Type B pancreatic cell (in vitro differentiated cells): ENCODE measurements at regions not wholly inside any gene's neighbourhood (a gene's known extent, or its start where the extent isn't known, plus 50 kb on each side); places are given as distances from the start of the nearest gene placed in this dataset.

Source experiments
- DNase-seq: peaks from one replicate; pipeline ENCODE4 v3.0.0; 2021; ENCODE audit warnings: mixed read lengths; ENCODE audit not compliant: unreplicated experiment; ENCODE audit errors: extremely low spot score
- H3K27ac Mint-ChIP-seq: 2 replicates; pipeline ENCODE4 v1.8.0; 2021; ENCODE audit warnings: mild to moderate bottlenecking, mixed read lengths
- H3K27me3 Mint-ChIP-seq: 2 replicates; pipeline ENCODE4 v1.8.0; 2021; ENCODE audit warnings: mixed read lengths
- H3K36me3 Mint-ChIP-seq: 2 replicates; pipeline ENCODE4 v1.8.0; 2021; ENCODE audit warnings: mixed read lengths
- H3K4me1 Mint-ChIP-seq: one replicate; pipeline ENCODE4 v1.8.0; 2021; ENCODE audit warnings: mixed read lengths; ENCODE audit not compliant: unreplicated experiment
- H3K4me3 Mint-ChIP-seq: 2 replicates; pipeline ENCODE4 v1.8.0; 2021; ENCODE audit warnings: mild to moderate bottlenecking, mixed read lengths
- H3K9me3 Mint-ChIP-seq: 2 replicates; pipeline ENCODE4 v1.8.0; 2021; ENCODE audit warnings: mixed read lengths
- TF ChIP-seq, protein P1 (sequence below): fragments of 200-600 bp; sonication (generic); conservative IDR thresholded peaks from 2 replicates; pipeline ENCODE4 v1.5.0; 2021; ENCODE audit warnings: antibody characterized with exemption, mild to moderate bottlenecking

DNA sequence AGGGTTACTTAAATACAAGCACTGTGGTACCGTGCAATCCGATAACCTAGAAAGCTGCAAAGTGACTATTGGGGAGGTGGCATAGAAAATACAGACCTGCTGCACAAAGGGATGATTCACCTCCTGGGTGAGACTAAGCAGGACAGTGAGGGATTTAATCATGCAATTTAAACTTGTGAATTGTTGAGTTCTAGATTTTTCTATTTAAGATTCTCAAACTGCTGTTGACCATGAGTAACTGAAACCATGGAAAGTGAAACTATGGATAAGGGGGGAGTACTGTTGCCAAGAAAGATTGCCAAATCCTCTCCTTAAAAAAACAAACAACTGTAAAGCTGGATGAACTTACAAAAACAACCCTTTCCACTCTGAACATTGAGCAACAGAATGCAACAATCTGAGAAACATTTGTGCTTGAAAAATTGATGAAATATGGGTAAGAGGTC lies 61.5 kb upstream of the NUDT12 start:
- no peaks in the 10 kb centered on the region for H3K27me3 Mint-ChIP-seq
- no peaks in the 10 kb centered on the region for H3K9me3 Mint-ChIP-seq
- H3K36me3 Mint-ChIP-seq: no peaks in the 10 kb centered on the region
- TF ChIP-seq, protein P1, sequence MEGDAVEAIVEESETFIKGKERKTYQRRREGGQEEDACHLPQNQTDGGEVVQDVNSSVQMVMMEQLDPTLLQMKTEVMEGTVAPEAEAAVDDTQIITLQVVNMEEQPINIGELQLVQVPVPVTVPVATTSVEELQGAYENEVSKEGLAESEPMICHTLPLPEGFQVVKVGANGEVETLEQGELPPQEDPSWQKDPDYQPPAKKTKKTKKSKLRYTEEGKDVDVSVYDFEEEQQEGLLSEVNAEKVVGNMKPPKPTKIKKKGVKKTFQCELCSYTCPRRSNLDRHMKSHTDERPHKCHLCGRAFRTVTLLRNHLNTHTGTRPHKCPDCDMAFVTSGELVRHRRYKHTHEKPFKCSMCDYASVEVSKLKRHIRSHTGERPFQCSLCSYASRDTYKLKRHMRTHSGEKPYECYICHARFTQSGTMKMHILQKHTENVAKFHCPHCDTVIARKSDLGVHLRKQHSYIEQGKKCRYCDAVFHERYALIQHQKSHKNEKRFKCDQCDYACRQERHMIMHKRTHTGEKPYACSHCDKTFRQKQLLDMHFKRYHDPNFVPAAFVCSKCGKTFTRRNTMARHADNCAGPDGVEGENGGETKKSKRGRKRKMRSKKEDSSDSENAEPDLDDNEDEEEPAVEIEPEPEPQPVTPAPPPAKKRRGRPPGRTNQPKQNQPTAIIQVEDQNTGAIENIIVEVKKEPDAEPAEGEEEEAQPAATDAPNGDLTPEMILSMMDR: no peak
- H3K4me1 Mint-ChIP-seq: no peaks in the 10 kb centered on the region
- DNase-seq: no peak
- no peak overlapping the region for H3K27ac Mint-ChIP-seq
- H3K4me3 Mint-ChIP-seq: no peak overlapping the region

DNA sequence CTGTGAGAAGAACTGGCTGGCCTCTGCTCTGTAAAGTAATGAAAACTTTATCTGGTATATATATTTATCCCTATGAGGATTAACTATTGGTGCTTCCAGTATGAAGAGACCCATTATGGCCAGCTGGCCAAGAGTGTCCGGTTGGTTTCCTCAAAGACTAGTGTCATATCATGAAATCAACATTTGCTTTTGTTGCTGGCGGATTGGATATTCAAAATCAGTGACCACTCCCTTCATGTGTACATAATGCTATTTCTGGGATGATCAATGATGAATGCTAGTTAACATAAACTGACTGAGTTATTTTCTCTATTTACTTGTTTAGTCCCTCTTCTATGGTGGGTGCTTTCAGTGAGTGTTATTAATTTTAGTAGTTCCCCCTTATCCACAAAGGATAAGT lies 60.8 kb upstream of the NUDT12 start:
- Mint-ChIP-seq H3K4me3 (no peak overlapping the region), H3K9me3 (no peaks in the 10 kb centered on the region), H3K27ac (no peak overlapping the region), H3K4me1 (no peaks in the 10 kb centered on the region), H3K27me3 (no peaks in the 10 kb centered on the region), H3K36me3 (no peaks in the 10 kb centered on the region)
- TF ChIP-seq, protein P1: no peak
- no peak for DNase-seq

DNA sequence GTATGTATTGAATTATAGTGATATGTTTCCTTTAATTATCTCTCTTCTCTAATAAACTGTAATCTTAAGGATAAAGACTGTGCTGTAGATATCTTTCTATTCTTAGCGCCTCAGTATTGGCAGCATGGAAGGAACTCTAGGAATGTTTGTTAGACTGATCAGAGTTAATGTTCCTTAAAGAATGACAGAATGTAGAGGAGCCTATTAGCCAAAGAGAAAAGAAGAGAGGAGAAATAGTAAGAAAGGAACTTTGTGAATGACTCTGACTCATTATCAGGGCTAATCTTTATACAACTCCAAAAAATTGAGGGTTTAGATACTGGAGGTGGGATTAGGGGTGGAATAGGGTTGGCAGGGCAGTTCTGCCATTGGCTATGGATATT lies 59.0 kb upstream of the NUDT12 start:
- H3K4me3 Mint-ChIP-seq: no peak overlapping the region
- H3K4me1 Mint-ChIP-seq: no peaks in the 10 kb centered on the region
- TF ChIP-seq, protein P1: no peak
- H3K27me3 Mint-ChIP-seq: no peaks in the 10 kb centered on the region
- no peaks in the 10 kb centered on the region for H3K36me3 Mint-ChIP-seq
- no peak for DNase-seq
- H3K9me3 Mint-ChIP-seq: no peaks in the 10 kb centered on the region
- no peak overlapping the region for H3K27ac Mint-ChIP-seq

DNA sequence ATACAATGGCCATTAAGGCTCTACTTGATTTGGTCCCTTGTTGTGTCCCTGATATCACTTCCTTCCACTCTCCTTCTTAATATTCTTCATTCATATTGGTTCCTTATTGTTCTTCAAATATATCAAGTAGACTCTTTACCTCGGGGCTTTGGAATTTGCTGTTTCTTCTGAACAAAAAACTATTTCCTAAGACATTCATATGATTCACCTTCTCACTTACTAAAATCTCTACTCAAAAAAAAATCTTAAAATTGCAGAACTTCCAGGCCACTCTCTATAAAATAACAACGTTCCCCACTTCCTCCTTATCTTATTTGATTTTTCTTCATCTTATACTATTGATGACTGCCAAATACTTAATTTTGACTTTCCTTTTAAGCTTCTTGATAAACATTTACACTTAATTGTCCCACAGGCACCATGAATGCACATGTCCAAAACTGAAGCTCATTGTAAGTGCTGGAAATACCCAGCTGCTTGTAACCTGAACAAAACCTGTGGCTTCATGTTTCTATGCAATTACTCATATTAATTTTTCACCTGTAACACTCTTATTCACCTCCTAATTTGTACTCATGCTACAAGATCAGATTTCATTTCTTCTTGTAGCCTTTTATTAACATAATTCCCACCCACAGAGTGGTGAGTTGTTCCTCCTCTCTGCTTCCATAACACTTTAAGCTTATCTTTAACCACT lies 58.4 kb upstream of the NUDT12 start:
- no peaks in the 10 kb centered on the region for H3K36me3 Mint-ChIP-seq
- TF ChIP-seq, protein P1: no peak

DNA sequence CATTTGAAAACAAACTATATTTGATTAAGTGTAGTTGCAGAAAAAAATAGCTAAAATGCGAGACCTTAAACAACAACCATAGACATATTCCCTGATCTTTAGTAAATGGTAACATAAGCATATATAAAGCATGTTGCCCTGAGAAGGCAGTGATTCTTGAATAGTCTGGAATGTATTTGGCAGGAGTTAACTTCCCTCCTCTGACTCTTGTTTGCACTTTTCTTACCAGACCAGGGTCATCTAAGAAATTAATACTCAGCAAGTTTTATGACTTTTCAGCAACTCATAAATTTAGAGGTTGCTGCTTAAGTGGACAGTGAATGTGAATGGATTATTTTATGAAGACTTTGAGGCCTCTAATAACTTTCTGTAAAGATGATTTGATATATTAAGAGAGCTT lies 55.3 kb upstream of the NUDT12 start:
- no peaks in the 10 kb centered on the region for H3K27me3 Mint-ChIP-seq
- no peaks in the 10 kb centered on the region for H3K36me3 Mint-ChIP-seq
- H3K9me3 Mint-ChIP-seq: no peaks in the 10 kb centered on the region
- no peak overlapping the region for H3K4me3 Mint-ChIP-seq
- H3K27ac Mint-ChIP-seq: no peak overlapping the region
- TF ChIP-seq, protein P1: no peak
- H3K4me1 Mint-ChIP-seq: no peaks in the 10 kb centered on the region
- no peak for DNase-seq

More for the DNA sequence above, 58.4 kb upstream of the NUDT12 start:
- no peaks in the 10 kb centered on the region for H3K4me1 Mint-ChIP-seq
- H3K4me3 Mint-ChIP-seq: no peak overlapping the region
- H3K27ac Mint-ChIP-seq: no peak overlapping the region
- no peaks in the 10 kb centered on the region for H3K27me3 Mint-ChIP-seq
- no peaks in the 10 kb centered on the region for H3K9me3 Mint-ChIP-seq
- no peak for DNase-seq

DNA sequence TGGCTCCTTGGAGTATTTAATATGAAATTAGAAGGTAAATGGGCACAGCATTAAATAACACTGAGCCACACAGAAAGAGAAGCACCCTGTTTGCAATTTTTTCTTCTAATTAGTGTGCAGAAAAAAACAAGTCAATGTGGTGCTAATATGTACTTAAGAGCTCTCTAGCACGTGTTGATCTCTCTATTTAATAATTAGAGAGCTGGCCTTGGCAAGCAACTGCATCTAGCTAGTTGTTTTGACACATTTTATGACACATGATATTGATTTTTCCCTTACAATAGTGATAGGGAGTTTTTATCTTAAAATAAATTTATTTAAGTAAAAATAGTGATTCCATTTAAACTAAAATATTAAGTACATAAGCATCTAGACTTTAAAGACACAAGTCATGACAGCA lies 54.5 kb upstream of the NUDT12 start:
- Mint-ChIP-seq H3K36me3 (no peaks in the 10 kb centered on the region), H3K4me3 (no peak overlapping the region), H3K27me3 (no peaks in the 10 kb centered on the region), H3K27ac (no peak overlapping the region), H3K9me3 (no peaks in the 10 kb centered on the region), H3K4me1 (no peaks in the 10 kb centered on the region)
- TF ChIP-seq, protein P1: no peak
- no peak for DNase-seq
